ENCODE measurements at regions not wholly inside any gene's neighbourhood (a gene's known extent, or its start where the extent isn't known, plus 50 kb on each side); places are given as distances from the start of the nearest gene placed in this dataset.
"Not testable (repeated sequence)": the region's sequence is repeated elsewhere in the genome, so short reads cannot be mapped to it uniquely, and the experiment has no call there.

DNA sequence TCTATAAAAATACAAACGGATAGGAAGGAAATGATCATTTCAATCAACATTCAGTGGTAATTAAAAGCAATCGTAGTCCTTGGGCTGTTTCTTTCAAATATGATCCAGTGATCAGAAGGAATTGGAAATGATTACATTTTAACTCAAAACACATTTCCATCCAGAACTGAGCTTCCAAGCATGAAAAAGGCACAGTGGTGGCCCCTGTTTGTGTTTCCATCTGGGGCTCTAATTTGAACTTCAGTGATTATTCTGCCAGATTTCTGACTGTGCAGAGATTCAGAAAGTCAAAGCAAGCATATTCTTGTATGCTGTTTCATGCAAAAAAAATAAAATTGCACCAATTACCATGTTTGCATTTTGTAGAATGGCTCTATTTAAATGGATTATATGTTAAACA is 157.0 kb upstream of the LMNTD1 start:
- Histone ChIP-seq H3K4me2 (ENCODE audit: low read length, poor library complexity, severe bottlenecking) (no peak overlapping the region), H3K9me3 (ENCODE audit: control insufficient read depth, low read length) (peaks cover 38% of the 10 kb centered on the region), H2BK15ac (ENCODE audit: low read depth, poor library complexity, severe bottlenecking) (no peak overlapping the region), H3K9ac (ENCODE audit: low read length) (peak overlapping the region; percentile 62), H2AK5ac (ENCODE audit: low read length, severe bottlenecking) (no peak overlapping the region), H3K79me1 (replicated peaks; ENCODE audit: low read length, poor library complexity, severe bottlenecking) (no peaks in the 10 kb centered on the region), H3K4me3 (ENCODE audit: insufficient read depth in 1 of 2, low read depth in 1 of 2, low read length in 2 of 2) (no peak overlapping the region), H4K91ac (ENCODE audit: low read length) (no peak overlapping the region), H4K8ac (ENCODE audit: low read length) (no peak overlapping the region), H3K4me1 (ENCODE audit: control insufficient read depth, insufficient read depth, low read depth, low read length) (no peaks in the 10 kb centered on the region), H3K23ac (ENCODE audit: low read length in 2 of 2) (no peak overlapping the region), H3K4ac (ENCODE audit: low read depth in 1 of 2, low read length in 2 of 2) (no peak overlapping the region), H2BK120ac (ENCODE audit: low read depth, low read length) (no peak overlapping the region), H2AFZ (ENCODE audit: low read depth, low read length) (no peak overlapping the region), H2BK5ac (ENCODE audit: low read depth, low read length, poor library complexity, severe bottlenecking) (no peak overlapping the region), H3K27ac (ENCODE audit: low read length, poor library complexity, severe bottlenecking) (no peak overlapping the region), H3K27me3 (ENCODE audit: control insufficient read depth in 1 of 2, insufficient read depth in 1 of 2, low read length in 2 of 2) (no peaks in the 10 kb centered on the region), H3K36me3 (ENCODE audit: control insufficient read depth in 1 of 2, insufficient read depth in 2 of 2, low read depth in 1 of 2, low read length in 2 of 2) (no peaks in the 10 kb centered on the region), H2BK12ac (ENCODE audit: low read length in 2 of 2) (no peak overlapping the region), H3K14ac (ENCODE audit: low read length in 2 of 2) (no peak overlapping the region), H3K18ac (ENCODE audit: low read depth in 1 of 2, low read length in 2 of 2) (no peak overlapping the region)
- WGBS, result no CpG with 5 or more reads among the region's 2 CpGs
- DNase-seq, result no peak

DNA sequence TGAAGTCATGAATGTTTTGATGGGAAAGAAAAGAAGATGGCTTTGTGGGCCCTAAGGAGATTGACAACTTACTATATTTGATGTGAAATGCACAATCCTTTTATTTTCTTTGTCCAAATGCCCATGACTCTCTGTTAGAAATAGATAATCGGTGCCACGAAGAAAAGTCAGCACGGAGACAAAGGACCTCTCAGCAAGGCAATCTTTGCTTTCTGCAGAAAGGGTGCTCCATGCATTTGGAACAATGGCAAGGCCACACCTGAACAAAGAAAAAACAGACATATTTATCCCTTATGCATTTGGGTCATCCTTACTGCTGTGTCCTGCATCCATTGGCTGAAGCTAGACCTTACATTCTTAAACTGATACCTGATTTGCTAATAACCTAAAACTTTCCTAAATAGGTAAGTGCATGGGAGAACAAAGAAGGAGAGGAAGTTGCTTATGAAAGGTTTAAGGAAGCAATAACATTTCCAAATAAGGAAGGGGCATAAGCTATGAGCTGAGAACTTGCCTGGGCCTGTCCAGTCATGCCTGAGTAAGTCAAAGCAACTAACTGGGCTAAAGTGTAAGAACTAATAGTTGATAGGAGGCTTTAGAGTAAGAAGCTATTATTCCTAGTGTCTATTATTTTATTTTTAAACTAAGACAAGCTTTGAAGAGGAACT is 158.0 kb upstream of the LMNTD1 start:
- peak overlapping the region in 1 of 2 experiments; percentile 7 for H3K4me3 ChIP-seq (ENCODE audit: insufficient read depth in 1 of 2, low read depth in 1 of 2, low read length in 2 of 2)
- H3K27me3 ChIP-seq (ENCODE audit: control insufficient read depth in 1 of 2, insufficient read depth in 1 of 2, low read length in 2 of 2); H2BK12ac ChIP-seq (ENCODE audit: low read length in 2 of 2); H4K91ac ChIP-seq (ENCODE audit: low read length); H3K4me1 ChIP-seq (ENCODE audit: control insufficient read depth, insufficient read depth, low read depth, low read length); H3K36me3 ChIP-seq (ENCODE audit: control insufficient read depth in 1 of 2, insufficient read depth in 2 of 2, low read depth in 1 of 2, low read length in 2 of 2); H4K8ac ChIP-seq (ENCODE audit: low read length); H3K79me1 ChIP-seq (replicated peaks; ENCODE audit: low read length, poor library complexity, severe bottlenecking); H3K14ac ChIP-seq (ENCODE audit: low read length in 2 of 2); DNase-seq; H2AK5ac ChIP-seq (ENCODE audit: low read length, severe bottlenecking); H3K23ac ChIP-seq (ENCODE audit: low read length in 2 of 2); H3K18ac ChIP-seq (ENCODE audit: low read depth in 1 of 2, low read length in 2 of 2); H2BK15ac ChIP-seq (ENCODE audit: low read depth, poor library complexity, severe bottlenecking); H2BK120ac ChIP-seq (ENCODE audit: low read depth, low read length); H2BK5ac ChIP-seq (ENCODE audit: low read depth, low read length, poor library complexity, severe bottlenecking); H2AFZ ChIP-seq (ENCODE audit: low read depth, low read length); H3K4me2 ChIP-seq (ENCODE audit: low read length, poor library complexity, severe bottlenecking): not testable (repeated sequence)
- H3K9ac ChIP-seq (ENCODE audit: low read length), result peak overlapping the region; percentile 62
- 98% methylated on average over 3 of the region's 3 CpGs for WGBS
- H3K27ac ChIP-seq (ENCODE audit: low read length, poor library complexity, severe bottlenecking), result peak overlapping the region; percentile 30
- peaks cover 38% of the 10 kb centered on the region for H3K9me3 ChIP-seq (ENCODE audit: control insufficient read depth, low read length)
- H3K4ac ChIP-seq (ENCODE audit: low read depth in 1 of 2, low read length in 2 of 2), result peak overlapping the region in 1 of 2 experiments; percentile 30

GRCh38 chr12:25712169-25712568 is 159.1 kb upstream of the LMNTD1 start:
- H3K9ac ChIP-seq (ENCODE audit: low read length), result no peak overlapping the region
- no peak overlapping the region for H3K23ac ChIP-seq (ENCODE audit: low read length in 2 of 2)
- H2AK5ac ChIP-seq (ENCODE audit: low read length, severe bottlenecking), result no peak overlapping the region
- no peak overlapping the region for H3K14ac ChIP-seq (ENCODE audit: low read length in 2 of 2)
- no peaks in the 10 kb centered on the region for H3K27me3 ChIP-seq (ENCODE audit: control insufficient read depth in 1 of 2, insufficient read depth in 1 of 2, low read length in 2 of 2)
- H4K91ac ChIP-seq (ENCODE audit: low read length), result no peak overlapping the region
- no peaks in the 10 kb centered on the region for H3K36me3 ChIP-seq (ENCODE audit: control insufficient read depth in 1 of 2, insufficient read depth in 2 of 2, low read depth in 1 of 2, low read length in 2 of 2)
- H3K4ac ChIP-seq (ENCODE audit: low read depth in 1 of 2, low read length in 2 of 2), result no peak overlapping the region
- no peak overlapping the region for H2BK5ac ChIP-seq (ENCODE audit: low read depth, low read length, poor library complexity, severe bottlenecking)
- H3K79me1 ChIP-seq (replicated peaks; ENCODE audit: low read length, poor library complexity, severe bottlenecking), result no peaks in the 10 kb centered on the region
- no peak overlapping the region for H3K18ac ChIP-seq (ENCODE audit: low read depth in 1 of 2, low read length in 2 of 2)
- H2BK120ac ChIP-seq (ENCODE audit: low read depth, low read length), result no peak overlapping the region
- peak; percentile 57 for DNase-seq
- 93% methylated on average over 8 of the region's 8 CpGs for WGBS
- H2BK15ac ChIP-seq (ENCODE audit: low read depth, poor library complexity, severe bottlenecking), result no peak overlapping the region
- H3K9me3 ChIP-seq (ENCODE audit: control insufficient read depth, low read length), result peaks cover 35% of the 10 kb centered on the region
- no peak overlapping the region for H3K27ac ChIP-seq (ENCODE audit: low read length, poor library complexity, severe bottlenecking)
- H3K4me1 ChIP-seq (ENCODE audit: control insufficient read depth, insufficient read depth, low read depth, low read length), result no peaks in the 10 kb centered on the region
- H4K8ac ChIP-seq (ENCODE audit: low read length), result no peak overlapping the region
- H2BK12ac ChIP-seq (ENCODE audit: low read length in 2 of 2), result no peak overlapping the region
- H3K4me3 ChIP-seq (ENCODE audit: insufficient read depth in 1 of 2, low read depth in 1 of 2, low read length in 2 of 2), result no peak overlapping the region
- H3K4me2 ChIP-seq (ENCODE audit: low read length, poor library complexity, severe bottlenecking), result no peak overlapping the region
- H2AFZ ChIP-seq (ENCODE audit: low read depth, low read length), result no peak overlapping the region

DNA sequence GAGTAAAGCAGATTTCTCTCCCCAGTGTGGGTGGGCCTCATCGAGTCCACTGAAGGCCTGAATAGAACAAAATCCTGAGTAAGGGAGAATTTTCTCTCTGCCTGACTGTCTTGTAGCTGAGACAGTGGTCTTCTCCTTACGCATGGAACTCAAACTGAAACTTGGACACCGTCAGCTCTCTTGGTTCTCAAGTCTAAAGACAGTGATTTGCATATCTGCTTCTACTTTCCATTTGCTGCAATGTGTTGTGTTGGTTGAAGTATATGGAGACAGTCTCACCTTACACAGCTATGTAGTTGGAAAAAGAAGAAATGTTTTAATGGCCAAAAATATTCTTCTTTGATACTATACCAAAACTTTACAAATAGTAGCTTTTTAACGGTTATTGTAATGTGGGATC is 160.2 kb upstream of the LMNTD1 start:
- H4K8ac ChIP-seq (ENCODE audit: low read length), result no peak overlapping the region
- no peak overlapping the region for H4K91ac ChIP-seq (ENCODE audit: low read length)
- H3K14ac ChIP-seq (ENCODE audit: low read length in 2 of 2), result no peak overlapping the region
- H2BK5ac ChIP-seq (ENCODE audit: low read depth, low read length, poor library complexity, severe bottlenecking), result no peak overlapping the region
- DNase-seq, result no peak
- no peaks in the 10 kb centered on the region for H3K79me1 ChIP-seq (replicated peaks; ENCODE audit: low read length, poor library complexity, severe bottlenecking)
- no peaks in the 10 kb centered on the region for H3K4me1 ChIP-seq (ENCODE audit: control insufficient read depth, insufficient read depth, low read depth, low read length)
- no peaks in the 10 kb centered on the region for H3K36me3 ChIP-seq (ENCODE audit: control insufficient read depth in 1 of 2, insufficient read depth in 2 of 2, low read depth in 1 of 2, low read length in 2 of 2)
- H3K4me3 ChIP-seq (ENCODE audit: insufficient read depth in 1 of 2, low read depth in 1 of 2, low read length in 2 of 2), result no peak overlapping the region
- H2BK15ac ChIP-seq (ENCODE audit: low read depth, poor library complexity, severe bottlenecking), result no peak overlapping the region
- H3K9me3 ChIP-seq (ENCODE audit: control insufficient read depth, low read length), result peaks cover 24% of the 10 kb centered on the region
- no peak overlapping the region for H3K18ac ChIP-seq (ENCODE audit: low read depth in 1 of 2, low read length in 2 of 2)
- H3K9ac ChIP-seq (ENCODE audit: low read length), result no peak overlapping the region
- H3K4me2 ChIP-seq (ENCODE audit: low read length, poor library complexity, severe bottlenecking), result no peak overlapping the region
- H3K23ac ChIP-seq (ENCODE audit: low read length in 2 of 2), result no peak overlapping the region
- H3K4ac ChIP-seq (ENCODE audit: low read depth in 1 of 2, low read length in 2 of 2), result no peak overlapping the region
- H3K27me3 ChIP-seq (ENCODE audit: control insufficient read depth in 1 of 2, insufficient read depth in 1 of 2, low read length in 2 of 2), result no peaks in the 10 kb centered on the region
- no peak overlapping the region for H2AFZ ChIP-seq (ENCODE audit: low read depth, low read length)
- no peak overlapping the region for H2BK120ac ChIP-seq (ENCODE audit: low read depth, low read length)
- H2BK12ac ChIP-seq (ENCODE audit: low read length in 2 of 2), result peak overlapping the region in 1 of 2 experiments; percentile 21
- H2AK5ac ChIP-seq (ENCODE audit: low read length, severe bottlenecking), result no peak overlapping the region
- WGBS, result 99% methylated on average over 3 of the region's 4 CpGs
- H3K27ac ChIP-seq (ENCODE audit: low read length, poor library complexity, severe bottlenecking), result no peak overlapping the region
